Endometrium (tissue), 2 donors: ENCODE measurements at regions not wholly inside any gene's neighbourhood (a gene's known extent, or its start where the extent isn't known, plus 50 kb on each side); places are given as distances from the start of the nearest gene placed in this dataset.
"Not testable (repeated sequence)": the region's sequence is repeated elsewhere in the genome, so short reads cannot be mapped to it uniquely, and the experiment has no call there.

Source experiments
- FAIRE-seq: peaks from 2 replicates; lab custom pipeline; 2012; peaks lifted over from hg19 to GRCh38; lab: Jason Lieb, UNC
- donor health status: control.
- donor health status: control.

- FAIRE-seq: peak; percentile 61
These were observed 55.4 kb upstream of the GRPR start for GRCh38 chrX:16067886-16068515.

- no peak for FAIRE-seq
These were observed 59.4 kb upstream of the GRPR start for GRCh38 chrX:16063921-16064320.

GRCh38 chrX:16063141-16063540 lies 60.2 kb upstream of the GRPR start:
- FAIRE-seq: no peak

GRCh38 chrX:16061296-16061695 lies 62.1 kb upstream of the GRPR start:
- FAIRE-seq: no peak

GRCh38 chrX:16060252-16060651 lies 63.1 kb upstream of the GRPR start:
- FAIRE-seq: no peak

DNA sequence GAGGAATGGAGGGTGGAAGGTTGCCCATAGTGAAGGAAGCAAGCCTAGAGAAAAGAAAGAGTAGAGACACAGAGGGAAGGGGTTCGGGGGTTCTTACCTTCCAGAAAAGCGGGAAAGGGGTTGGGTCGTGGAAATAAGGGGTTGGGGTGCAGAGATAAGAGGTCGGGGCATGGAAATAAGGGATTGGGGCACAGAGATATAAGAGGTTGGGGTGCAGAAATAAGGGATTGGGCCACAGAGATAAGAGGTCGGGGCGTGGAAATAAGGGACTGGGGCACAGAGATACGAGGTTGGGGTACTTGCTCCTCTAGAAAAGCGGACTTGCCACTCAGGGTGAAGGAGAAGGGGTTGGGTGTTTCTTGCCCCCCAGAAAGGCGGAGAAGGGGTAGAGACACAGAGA lies 74.2 kb upstream of the GRPR start:
- FAIRE-seq: not testable (repeated sequence)

DNA sequence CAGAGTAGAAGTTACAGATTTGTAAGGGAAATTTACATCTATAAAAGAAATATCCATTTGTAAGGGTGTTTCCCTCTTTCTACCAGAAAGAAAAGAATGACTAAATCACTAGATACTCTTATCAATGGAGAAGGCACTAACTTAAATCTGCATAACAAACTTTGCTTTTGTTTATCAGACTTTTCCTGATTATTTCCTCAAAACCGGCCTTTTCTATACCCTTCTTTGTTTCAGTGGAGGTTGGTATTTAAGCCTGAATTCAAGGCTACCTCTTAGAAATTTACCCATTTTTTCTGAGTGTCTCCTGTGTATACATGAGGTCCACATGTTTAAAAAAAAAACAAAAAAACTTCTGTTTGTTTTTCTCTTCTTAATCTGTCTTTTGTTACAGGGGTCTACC lies 80.4 kb upstream of the GRPR start:
- no peak for FAIRE-seq

- no peak for FAIRE-seq
These were observed 83.5 kb upstream of the GRPR start for GRCh38 chrX:16039834-16040233.

DNA sequence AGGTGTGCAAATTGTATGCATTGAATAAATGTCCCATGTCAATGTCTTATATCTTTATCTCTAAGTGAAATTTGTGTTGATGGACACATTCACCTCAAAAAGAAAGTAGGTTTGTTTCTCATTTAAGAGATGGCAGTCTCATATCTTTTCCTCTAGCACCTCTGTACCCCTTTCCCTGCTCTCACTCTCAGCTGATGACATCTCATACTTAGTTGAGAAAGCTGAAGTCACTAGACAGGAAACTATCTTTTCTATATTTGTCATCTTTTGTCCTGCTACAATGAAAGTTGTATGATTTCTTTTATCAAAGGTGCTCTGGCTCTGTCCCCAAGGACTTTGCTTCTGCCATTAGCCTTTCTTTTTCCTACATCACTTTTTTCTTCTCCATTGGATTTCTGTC lies 84.0 kb upstream of the GRPR start:
- FAIRE-seq: no peak

- FAIRE-seq: no peak
These were observed 90.0 kb upstream of the GRPR start for GRCh38 chrX:16033331-16033730.

GRCh38 chrX:16028576-16028975 lies 94.8 kb upstream of the GRPR start:
- no peak for FAIRE-seq

GRCh38 chrX:16023790-16024734 lies 99.3 kb upstream of the GRPR start:
- FAIRE-seq: no peak

- no peak for FAIRE-seq
These were observed 100.7 kb upstream of the GRPR start for GRCh38 chrX:16022580-16023200.

DNA sequence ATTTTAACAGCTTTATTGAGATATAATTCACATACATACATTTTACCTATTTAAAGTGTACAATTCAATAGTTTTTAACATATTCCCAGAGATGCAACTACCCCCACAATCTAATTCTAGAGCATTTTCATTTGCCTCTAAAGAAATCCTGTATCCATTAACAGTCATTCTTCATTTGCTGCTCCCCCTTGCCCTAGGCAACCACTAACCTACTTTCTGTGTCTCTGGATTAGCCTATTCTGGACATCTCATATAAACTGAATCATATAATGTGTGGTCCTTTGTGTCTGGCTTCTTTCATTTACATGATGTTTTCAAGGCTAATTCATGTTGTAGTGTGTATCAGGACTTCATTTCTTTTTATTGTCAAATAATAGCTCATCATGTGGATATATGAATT lies 105.1 kb upstream of the GRPR start:
- FAIRE-seq: no peak

DNA sequence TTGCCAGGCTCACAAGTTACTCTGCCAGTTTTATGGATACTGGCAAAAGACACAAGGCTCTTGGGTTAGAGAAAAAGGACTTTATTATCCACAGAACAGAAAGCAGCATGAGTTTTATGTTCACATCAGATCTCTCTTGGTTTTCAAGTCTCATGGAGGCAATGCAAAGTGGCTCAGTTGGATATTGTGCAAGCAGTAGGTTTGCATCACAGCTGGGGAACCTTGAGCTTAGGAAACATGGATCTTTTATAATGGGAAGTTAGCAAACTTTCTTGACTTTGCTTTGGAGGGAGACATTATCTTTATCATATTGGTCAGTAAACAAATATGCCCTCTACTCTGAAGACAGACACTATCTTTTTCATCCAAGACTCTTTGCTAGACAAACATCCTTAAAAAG lies 109.2 kb upstream of the GRPR start:
- FAIRE-seq: no peak

DNA sequence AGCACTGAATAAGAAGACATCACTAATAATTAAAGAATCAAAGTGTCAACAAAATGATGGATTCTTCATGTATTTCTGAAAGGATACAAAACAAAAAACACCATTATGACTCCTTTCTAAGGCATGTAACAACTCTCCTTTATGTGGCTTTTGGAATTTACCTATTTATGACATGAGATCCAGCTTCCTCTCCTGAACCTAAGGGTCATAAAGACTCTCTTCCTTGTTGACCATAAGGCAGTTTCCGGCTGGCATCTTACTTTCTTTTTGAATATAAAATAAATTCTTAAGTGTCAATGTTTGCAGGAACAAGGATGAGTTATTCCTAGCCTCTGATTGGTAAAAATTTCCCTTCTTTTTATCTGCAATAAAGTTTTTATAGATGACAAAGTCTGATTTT lies 111.1 kb upstream of the GRPR start:
- no peak for FAIRE-seq

DNA sequence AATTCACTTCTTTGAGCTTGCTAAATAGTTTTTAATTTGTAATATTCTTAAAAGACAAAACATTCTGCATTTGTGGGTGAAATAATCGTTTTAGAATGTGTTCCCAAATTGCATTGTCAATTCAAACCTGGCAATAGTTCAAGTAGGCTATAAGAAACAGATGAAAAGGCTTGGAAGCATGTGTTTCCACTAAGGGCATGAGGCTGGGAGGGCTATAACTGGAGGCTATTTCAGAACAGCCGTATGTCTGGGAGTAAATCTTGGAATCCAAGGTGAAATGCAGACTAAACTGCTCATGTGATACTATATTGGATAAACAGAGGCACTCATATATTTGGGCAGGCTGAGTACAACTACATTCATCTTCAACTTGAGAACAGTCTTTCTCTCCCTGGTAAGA lies 117.4 kb upstream of the GRPR start:
- FAIRE-seq: no peak

- no peak for FAIRE-seq
These were observed 121.2 kb upstream of the GRPR start for GRCh38 chrX:16002185-16002584.

DNA sequence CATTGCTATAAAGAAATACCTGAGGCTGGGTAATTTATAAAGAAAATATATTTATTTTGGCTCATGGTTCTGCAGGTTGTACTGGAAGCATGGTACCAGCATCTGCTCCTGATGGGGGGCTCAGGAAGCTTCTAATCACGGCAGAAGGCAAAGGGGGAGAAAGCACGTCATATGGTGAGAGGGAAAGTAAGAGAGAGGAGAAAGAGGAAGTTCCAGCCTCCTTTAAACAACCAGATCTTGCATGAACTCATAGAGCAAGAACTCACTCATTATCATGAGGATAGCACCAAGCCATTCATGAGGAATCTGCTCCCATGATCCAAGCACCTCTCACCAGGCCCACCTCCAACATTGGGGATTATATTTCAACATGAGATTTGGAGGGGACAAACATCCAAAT lies 125.0 kb upstream of the GRPR start:
- no peak for FAIRE-seq

- no peak for FAIRE-seq
These were observed 133.6 kb upstream of the GRPR start for GRCh38 chrX:15989716-15990115.

DNA sequence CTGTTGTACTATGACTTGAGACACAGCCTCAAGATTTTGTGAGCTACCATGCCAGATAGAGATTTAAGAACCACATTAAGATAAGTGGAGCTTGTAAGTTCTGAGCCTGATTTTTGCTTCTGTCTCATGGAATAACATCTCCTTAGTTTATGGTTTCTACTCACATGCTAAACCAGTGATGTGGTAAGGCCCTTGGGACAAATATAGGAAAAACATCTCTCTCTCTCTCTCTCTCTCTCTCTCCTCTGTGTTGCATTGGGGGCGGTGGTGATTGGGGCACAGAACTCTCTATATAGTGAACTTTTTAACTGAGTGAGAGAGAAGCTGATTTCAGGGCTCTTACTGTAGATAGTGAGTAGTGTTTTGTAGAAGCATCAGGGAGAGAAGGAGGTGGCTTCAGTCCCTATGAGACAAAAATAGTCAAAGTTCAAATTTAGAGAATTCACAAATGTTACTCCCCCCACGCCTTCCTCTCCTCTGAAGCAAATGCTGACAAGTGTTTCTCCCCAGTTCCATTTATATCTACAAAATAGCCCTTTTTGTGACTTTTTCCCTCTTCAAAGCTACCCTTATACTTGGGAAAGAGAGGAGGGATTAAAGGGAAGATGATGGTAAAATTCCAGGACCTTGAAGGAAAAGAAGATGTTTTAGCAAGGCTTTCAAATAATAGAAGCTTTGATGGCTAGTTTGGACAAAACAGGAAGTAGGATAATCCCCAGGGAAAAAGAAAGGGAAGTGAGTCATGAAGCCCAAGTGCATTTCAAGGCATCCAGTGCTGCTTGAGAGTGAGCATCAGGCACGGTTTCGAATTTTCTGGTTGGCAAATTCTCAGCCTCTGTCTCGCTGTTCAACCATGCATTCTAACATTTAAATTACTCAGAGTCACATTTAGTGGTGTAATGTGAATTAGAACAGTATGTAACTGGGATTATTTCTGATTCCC lies 134.3 kb upstream of the AP1S2 start:
- no peak for FAIRE-seq

GRCh38 chrX:15985937-15986336 lies 131.3 kb upstream of the AP1S2 start:
- no peak for FAIRE-seq
